ENCODE measurements at regions not wholly inside any gene's neighbourhood (a gene's known extent, or its start where the extent isn't known, plus 50 kb on each side); places are given as distances from the start of the nearest gene placed in this dataset.

- DNase-seq, result no peak
These were observed 273.9 kb downstream of the ELAVL2 start for GRCh38 chr9:23551929-23552707.

GRCh38 chr9:23552876-23553601, 273.0 kb downstream of the ELAVL2 start:
- no peak for DNase-seq

- no peak for DNase-seq
These were observed 271.4 kb downstream of the ELAVL2 start for GRCh38 chr9:23554686-23555085.

- DNase-seq, result no peak
These were observed 270.2 kb downstream of the ELAVL2 start for GRCh38 chr9:23555851-23556250.

GRCh38 chr9:23556459-23556858, 269.6 kb downstream of the ELAVL2 start:
- DNase-seq, result no peak

- no peak for DNase-seq
These were observed 268.4 kb downstream of the ELAVL2 start for GRCh38 chr9:23557689-23558088.

GRCh38 chr9:23559522-23559921, 266.5 kb downstream of the ELAVL2 start:
- DNase-seq, result no peak

- no peak for DNase-seq
These were observed 262.5 kb downstream of the ELAVL2 start for GRCh38 chr9:23563517-23563916.

GRCh38 chr9:23567516-23568165, 258.4 kb downstream of the ELAVL2 start:
- no peak for DNase-seq

- no peak for DNase-seq
These were observed 254.5 kb downstream of the ELAVL2 start for GRCh38 chr9:23571414-23572104.

- DNase-seq, result no peak
These were observed 252.2 kb downstream of the ELAVL2 start for GRCh38 chr9:23573800-23574199.

- DNase-seq, result no peak
These were observed 248.4 kb downstream of the ELAVL2 start for GRCh38 chr9:23577611-23578010.

GRCh38 chr9:23581931-23582330, 244.1 kb downstream of the ELAVL2 start:
- DNase-seq, result no peak

GRCh38 chr9:23582836-23583235, 243.2 kb downstream of the ELAVL2 start:
- DNase-seq, result no peak

- DNase-seq, result no peak
These were observed 239.1 kb downstream of the ELAVL2 start for GRCh38 chr9:23586906-23587305.

GRCh38 chr9:23587433-23587832, 238.6 kb downstream of the ELAVL2 start:
- DNase-seq, result no peak

GRCh38 chr9:23587903-23588302, 238.1 kb downstream of the ELAVL2 start:
- DNase-seq, result no peak

GRCh38 chr9:23590276-23591000, 235.6 kb downstream of the ELAVL2 start:
- no peak for DNase-seq

- no peak for DNase-seq
These were observed 231.6 kb downstream of the ELAVL2 start for GRCh38 chr9:23594421-23594820.

GRCh38 chr9:23596913-23597634, 229.0 kb downstream of the ELAVL2 start:
- DNase-seq, result no peak

- no peak for DNase-seq
These were observed 227.0 kb downstream of the ELAVL2 start for GRCh38 chr9:23598994-23599393.

- DNase-seq, result no peak
These were observed 222.7 kb downstream of the ELAVL2 start for GRCh38 chr9:23603311-23603710.
